Lung (tissue), 11 donors: ENCODE measurements at regions not wholly inside any gene's neighbourhood (a gene's known extent, or its start where the extent isn't known, plus 50 kb on each side); places are given as distances from the start of the nearest gene placed in this dataset.

ENCODE experiments used
- ATAC-seq: fragments of 200-7000 bp; cut with Tn5 transposase; one replicate; pipeline ENCODE4 v1.9.1; 2020; ENCODE audit warnings: moderate number of reproducible peaks; ENCODE audit not compliant: insufficient read depth, low FRiP score
- DNase-seq, 3 donors: peaks; one replicate each; pipeline ENCODE4 v3.0.0-alpha.2; 2013 to 2017
- H3K27ac ChIP-seq, 2 donors: one replicate each; pipeline ENCODE4 v1.5.1; 2013; ENCODE audit warnings: mild to moderate bottlenecking in 2 of 2, moderate library complexity in 2 of 2, control low read depth in 1 of 2, inconsistent platforms in 1 of 2, low read depth in 1 of 2, low read length in 1 of 2
- H3K27me3 ChIP-seq, 3 donors: one replicate each; pipeline ENCODE4 v1.5.1; 2013; ENCODE audit warnings: low read length in 2 of 3; ENCODE audit not compliant: control insufficient read depth in 3 of 3, insufficient read depth in 3 of 3
- H3K36me3 ChIP-seq, 4 donors: one replicate each; pipeline ENCODE4 v1.5.1; 2013; ENCODE audit warnings: low read length in 4 of 4, mild to moderate bottlenecking in 1 of 4, moderate library complexity in 1 of 4; ENCODE audit not compliant: control insufficient read depth in 4 of 4, insufficient read depth in 4 of 4
- H3K4me1 ChIP-seq, 5 donors: one replicate each; pipeline ENCODE4 v1.5.1; 2013; ENCODE audit warnings: low read length in 5 of 5, mild to moderate bottlenecking in 2 of 5, moderate library complexity in 1 of 5; ENCODE audit not compliant: control insufficient read depth in 5 of 5, insufficient read depth in 5 of 5
- H3K4me3 ChIP-seq: one replicate; pipeline ENCODE4 v1.5.1; 2013; ENCODE audit warnings: mild to moderate bottlenecking, control low read depth, moderate library complexity
- H3K9ac ChIP-seq, 2 donors: one replicate each; pipeline ENCODE4 v1.5.1; 2013; ENCODE audit warnings: low read length in 2 of 2, control low read depth in 1 of 2; ENCODE audit not compliant: insufficient read depth in 1 of 2
- H3K9me3 ChIP-seq, 4 donors: one replicate each; pipeline ENCODE4 v1.5.1; 2013; ENCODE audit warnings: low read length in 3 of 4, mild to moderate bottlenecking in 1 of 4, moderate library complexity in 1 of 4; ENCODE audit not compliant: control insufficient read depth in 4 of 4, insufficient read depth in 3 of 4
- WGBS, 2 donors: extraction: QIAGEN DNeasy Blood & Tissue Kit; methylation state at CpG; one replicate each; pipeline ENCODE4 v1.1.7; 2013; 5-methylcytosine and 5-hydroxymethylcytosine counted together
- TF ChIP-seq, protein P1 (sequence below): IDR thresholded peaks from 2 replicates; pipeline ENCODE4 v1.5.1; 2012; ENCODE audit warnings: mild to moderate bottlenecking; ENCODE audit errors: control extremely low read depth, extremely low read depth
- donor health status: control.
- donor health status: control.
- donor health status: Bipolar disorder and iron deficiency.
- donor health status: healthy.
- donor health status: DM: yes; HTN: yes; CAD: no.

DNA sequence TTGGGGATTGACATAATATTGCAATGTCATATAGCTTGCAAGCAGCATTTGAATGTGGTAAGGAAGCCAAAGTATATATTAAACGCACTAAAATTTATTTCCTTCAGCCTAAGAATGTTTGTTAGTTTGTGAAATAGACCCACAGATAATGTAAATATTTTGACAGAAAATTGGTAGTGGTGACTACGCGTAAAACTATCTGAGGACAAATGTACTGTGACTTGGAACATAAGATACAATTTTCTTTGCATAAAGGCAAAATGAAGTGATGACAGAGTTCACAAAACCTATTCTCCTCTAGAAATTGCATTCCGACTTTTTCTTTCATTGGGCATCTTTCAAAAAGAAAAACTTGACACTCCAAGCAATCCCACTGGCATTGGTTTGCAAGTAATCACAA is 411.1 kb upstream of the LRATD1 start:
- WGBS, 2 donors: 66 to 78% methylated on average over 4 of the region's 4 CpGs
- Histone ChIP-seq H3K4me3 (no peak overlapping the region), H3K36me3 (no peaks in the 10 kb centered on the region), H3K9ac (no peak overlapping the region), H3K27me3 (no peaks in the 10 kb centered on the region), H3K27ac (no peak overlapping the region), H3K4me1 (peaks cover 0 to 35% (median 7%) of the 10 kb centered on the region in 5 donors), H3K9me3 (no peaks in the 10 kb centered on the region)
- DNase-seq: peak in 2 of 3 donors; percentile 91 to 92
- ATAC-seq: no peak
- TF ChIP-seq, protein P1, sequence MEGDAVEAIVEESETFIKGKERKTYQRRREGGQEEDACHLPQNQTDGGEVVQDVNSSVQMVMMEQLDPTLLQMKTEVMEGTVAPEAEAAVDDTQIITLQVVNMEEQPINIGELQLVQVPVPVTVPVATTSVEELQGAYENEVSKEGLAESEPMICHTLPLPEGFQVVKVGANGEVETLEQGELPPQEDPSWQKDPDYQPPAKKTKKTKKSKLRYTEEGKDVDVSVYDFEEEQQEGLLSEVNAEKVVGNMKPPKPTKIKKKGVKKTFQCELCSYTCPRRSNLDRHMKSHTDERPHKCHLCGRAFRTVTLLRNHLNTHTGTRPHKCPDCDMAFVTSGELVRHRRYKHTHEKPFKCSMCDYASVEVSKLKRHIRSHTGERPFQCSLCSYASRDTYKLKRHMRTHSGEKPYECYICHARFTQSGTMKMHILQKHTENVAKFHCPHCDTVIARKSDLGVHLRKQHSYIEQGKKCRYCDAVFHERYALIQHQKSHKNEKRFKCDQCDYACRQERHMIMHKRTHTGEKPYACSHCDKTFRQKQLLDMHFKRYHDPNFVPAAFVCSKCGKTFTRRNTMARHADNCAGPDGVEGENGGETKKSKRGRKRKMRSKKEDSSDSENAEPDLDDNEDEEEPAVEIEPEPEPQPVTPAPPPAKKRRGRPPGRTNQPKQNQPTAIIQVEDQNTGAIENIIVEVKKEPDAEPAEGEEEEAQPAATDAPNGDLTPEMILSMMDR: no peak

DNA sequence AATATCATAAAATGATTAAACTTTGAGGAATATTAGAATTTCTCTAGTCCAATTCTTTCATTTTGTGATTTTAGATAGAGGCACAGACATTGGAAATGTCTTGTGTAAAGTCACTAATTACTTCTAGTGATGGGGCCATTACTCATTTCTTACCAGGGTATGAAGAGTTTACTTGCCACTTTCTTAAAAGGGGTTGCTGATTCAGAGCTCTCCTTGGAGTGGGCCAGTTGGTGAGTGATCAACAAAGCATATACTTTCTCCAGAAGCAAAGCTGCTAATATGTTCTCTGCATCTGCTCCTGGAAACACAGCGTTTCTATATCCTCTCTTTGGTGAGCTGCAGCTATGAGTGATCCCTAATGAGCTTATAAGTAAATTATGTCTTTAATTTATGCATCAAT is 408.9 kb upstream of the LRATD1 start:
- no peaks in the 10 kb centered on the region for H3K9me3 ChIP-seq
- DNase-seq (no peak), ATAC-seq (no peak)
- H3K36me3 ChIP-seq: no peaks in the 10 kb centered on the region
- peaks cover 0 to 35% (median 7%) of the 10 kb centered on the region in 5 donors for H3K4me1 ChIP-seq
- TF ChIP-seq, protein P1: no peak
- H3K27ac ChIP-seq: no peak overlapping the region
- no peaks in the 10 kb centered on the region for H3K27me3 ChIP-seq
- 83 to 84% methylated on average over 1 of the region's 1 CpG for WGBS, 2 donors
- H3K9ac ChIP-seq: no peak overlapping the region
- no peak overlapping the region for H3K4me3 ChIP-seq

DNA sequence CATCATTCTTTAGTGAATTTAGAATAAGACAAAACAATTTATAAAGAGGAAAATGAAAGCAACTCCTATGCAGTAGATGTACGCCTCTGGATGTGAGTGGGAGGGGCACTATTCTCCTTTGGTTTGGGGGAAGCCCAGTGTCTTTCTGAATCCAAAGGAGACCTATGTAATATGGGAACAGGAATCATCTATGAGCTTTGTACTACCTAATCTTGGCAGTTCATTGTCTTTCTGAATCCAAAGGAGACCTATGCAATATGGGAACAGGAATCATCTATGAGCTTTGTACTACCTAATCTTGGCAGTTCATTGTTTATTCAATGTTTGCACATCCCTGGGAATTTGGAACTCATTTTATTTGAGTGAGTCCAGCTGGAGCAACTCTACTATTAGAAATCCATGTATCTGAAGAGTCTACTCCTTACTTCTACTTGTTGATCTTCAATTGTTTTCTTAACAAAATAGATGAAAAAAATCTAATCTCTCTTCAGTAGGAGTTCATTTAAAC is 401.1 kb upstream of the LRATD1 start:
- ATAC-seq (no peak), DNase-seq (peak in 2 of 3 donors; percentile 19 to 37)
- WGBS, 2 donors: 80 to 84% methylated on average over 1 of the region's 1 CpG
- Histone ChIP-seq H3K4me1 (no peaks in the 10 kb centered on the region), H3K9ac (no peak overlapping the region), H3K9me3 (peaks cover 0 to 2% (median 0%) of the 10 kb centered on the region in 4 donors), H3K27ac (no peak overlapping the region), H3K4me3 (no peak overlapping the region), H3K27me3 (no peaks in the 10 kb centered on the region), H3K36me3 (no peaks in the 10 kb centered on the region)
- TF ChIP-seq, protein P1: no peak

DNA sequence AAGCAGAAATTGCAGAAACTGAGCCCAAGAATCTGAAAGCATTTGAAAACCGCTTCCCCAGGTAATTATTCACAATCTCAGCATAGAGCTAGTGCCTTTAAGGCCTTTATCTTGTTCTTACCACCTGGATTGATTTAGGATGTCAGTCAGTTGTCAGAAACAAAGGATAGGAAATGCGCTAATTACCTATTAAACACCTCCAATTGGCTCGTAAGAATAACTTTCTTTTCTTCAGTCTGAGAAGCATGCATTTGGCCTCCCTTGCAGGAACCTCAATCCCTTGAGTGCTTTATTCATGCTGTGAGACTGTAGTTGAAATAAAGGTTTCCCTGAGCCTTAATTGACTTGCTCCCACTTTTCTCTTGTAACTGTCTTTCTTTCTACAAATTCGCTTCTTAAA is 400.3 kb upstream of the LRATD1 start:
- Histone ChIP-seq H3K27ac (no peak overlapping the region), H3K36me3 (no peaks in the 10 kb centered on the region), H3K9me3 (peaks cover 0 to 2% (median 0%) of the 10 kb centered on the region in 4 donors), H3K4me3 (no peak overlapping the region), H3K27me3 (no peaks in the 10 kb centered on the region), H3K9ac (no peak overlapping the region), H3K4me1 (no peaks in the 10 kb centered on the region)
- ATAC-seq (no peak), DNase-seq (no peak)
- WGBS, 2 donors: 87 to 88% methylated on average over 4 of the region's 4 CpGs
- TF ChIP-seq, protein P1: no peak
